ENCODE measurements at regions not wholly inside any gene's neighbourhood (a gene's known extent, or its start where the extent isn't known, plus 50 kb on each side); places are given as distances from the start of the nearest gene placed in this dataset.

- H3K79me2 ChIP-seq (ENCODE audit: insufficient read depth, low read length): no peaks in the 10 kb centered on the region
- no peaks in the 10 kb centered on the region for H3F3A ChIP-seq (ENCODE audit: insufficient read depth)
- H2AFZ ChIP-seq (ENCODE audit: low read depth, low read length, severe bottlenecking): no peak overlapping the region
- no peak overlapping the region for H3K27ac ChIP-seq (ENCODE audit: low read depth, low read length)
- no peaks in the 10 kb centered on the region for H3K36me3 ChIP-seq (ENCODE audit: low read length)
- H3K4me3 ChIP-seq (ENCODE audit: insufficient read depth, low read length, poor library complexity, severe bottlenecking): no peak overlapping the region
- H3K9ac ChIP-seq (ENCODE audit: low read length): no peak overlapping the region
- no peaks in the 10 kb centered on the region for H3K27me3 ChIP-seq (ENCODE audit: low read length)
- H3K4me2 ChIP-seq (ENCODE audit: low read depth, low read length, poor library complexity, severe bottlenecking): no peak overlapping the region
- TF ChIP-seq EZH2phosphoT487 (conservative IDR thresholded peaks at IDR 0.05; ENCODE audit: low read length) (no peak), CTCF (IDR thresholded peaks at IDR 0.05; ENCODE audit: insufficient read depth, low read length, poor library complexity, severe bottlenecking) (no peak)
- no peaks in the 10 kb centered on the region for H3K9me2 ChIP-seq (replicated peaks; ENCODE audit: insufficient read depth, low read length)
- H3K9me3 ChIP-seq (ENCODE audit: insufficient read depth, low read length): no peaks in the 10 kb centered on the region
- H4K20me1 ChIP-seq (ENCODE audit: low read depth, low read length): no peaks in the 10 kb centered on the region
Observed at GRCh38 chr2:17101091-17101490, 417.1 kb downstream of the RAD51AP2 start.

- H3K4me2 ChIP-seq (ENCODE audit: low read depth, low read length, poor library complexity, severe bottlenecking): no peak overlapping the region
- no peak overlapping the region for H3K27ac ChIP-seq (ENCODE audit: low read depth, low read length)
- no peak for TF ChIP-seq EZH2phosphoT487 (conservative IDR thresholded peaks at IDR 0.05; ENCODE audit: low read length)
- TF ChIP-seq CTCF (IDR thresholded peaks at IDR 0.05; ENCODE audit: insufficient read depth, low read length, poor library complexity, severe bottlenecking): no peak
- H3K9me3 ChIP-seq (ENCODE audit: insufficient read depth, low read length): no peaks in the 10 kb centered on the region
- H3K36me3 ChIP-seq (ENCODE audit: low read length): no peaks in the 10 kb centered on the region
- no peaks in the 10 kb centered on the region for H3K79me2 ChIP-seq (ENCODE audit: insufficient read depth, low read length)
- H3K4me3 ChIP-seq (ENCODE audit: insufficient read depth, low read length, poor library complexity, severe bottlenecking): no peak overlapping the region
- H3K9ac ChIP-seq (ENCODE audit: low read length): no peak overlapping the region
- H3K27me3 ChIP-seq (ENCODE audit: low read length): no peaks in the 10 kb centered on the region
- no peaks in the 10 kb centered on the region for H3K9me2 ChIP-seq (replicated peaks; ENCODE audit: insufficient read depth, low read length)
- no peak overlapping the region for H2AFZ ChIP-seq (ENCODE audit: low read depth, low read length, severe bottlenecking)
- no peaks in the 10 kb centered on the region for H4K20me1 ChIP-seq (ENCODE audit: low read depth, low read length)
- H3F3A ChIP-seq (ENCODE audit: insufficient read depth): no peaks in the 10 kb centered on the region
Observed at GRCh38 chr2:17095340-17095739, 422.9 kb downstream of the RAD51AP2 start.

- H3K9ac ChIP-seq (ENCODE audit: low read length): no peak overlapping the region
- H3K27me3 ChIP-seq (ENCODE audit: low read length): no peaks in the 10 kb centered on the region
- H4K20me1 ChIP-seq (ENCODE audit: low read depth, low read length): no peaks in the 10 kb centered on the region
- H3K4me3 ChIP-seq (ENCODE audit: insufficient read depth, low read length, poor library complexity, severe bottlenecking): no peak overlapping the region
- H3K4me2 ChIP-seq (ENCODE audit: low read depth, low read length, poor library complexity, severe bottlenecking): no peak overlapping the region
- no peaks in the 10 kb centered on the region for H3K36me3 ChIP-seq (ENCODE audit: low read length)
- H3K79me2 ChIP-seq (ENCODE audit: insufficient read depth, low read length): no peaks in the 10 kb centered on the region
- no peaks in the 10 kb centered on the region for H3K9me2 ChIP-seq (replicated peaks; ENCODE audit: insufficient read depth, low read length)
- no peak overlapping the region for H3K27ac ChIP-seq (ENCODE audit: low read depth, low read length)
- H2AFZ ChIP-seq (ENCODE audit: low read depth, low read length, severe bottlenecking): no peak overlapping the region
- no peak for TF ChIP-seq CTCF (IDR thresholded peaks at IDR 0.05; ENCODE audit: insufficient read depth, low read length, poor library complexity, severe bottlenecking)
- TF ChIP-seq EZH2phosphoT487 (conservative IDR thresholded peaks at IDR 0.05; ENCODE audit: low read length): no peak
- no peaks in the 10 kb centered on the region for H3F3A ChIP-seq (ENCODE audit: insufficient read depth)
- H3K9me3 ChIP-seq (ENCODE audit: insufficient read depth, low read length): no peaks in the 10 kb centered on the region
Observed at GRCh38 chr2:17093712-17094111, 424.5 kb downstream of the RAD51AP2 start.

Measured in SU-DHL-6 (cell line).